Vagina (tissue), 2 donors: ENCODE measurements at regions not wholly inside any gene's neighbourhood (a gene's known extent, or its start where the extent isn't known, plus 50 kb on each side); places are given as distances from the start of the nearest gene placed in this dataset.

Experiments
- CTCF ChIP-seq, 3 experiments: fragments of 450-650 bp in 2 of 3; fragments of 200-600 bp in 1 of 3; sonication (generic) in 1 of 3; IDR thresholded peaks; one replicate each; pipeline ENCODE4 v1.5.1; 2017 to 2019; ENCODE audit warnings: antibody characterized with exemption in 3 of 3, mild to moderate bottlenecking in 2 of 3, moderate library complexity in 2 of 3
- POLR2A ChIP-seq, 2 donors: fragments of 450-650 bp; IDR thresholded peaks; one replicate each; pipeline ENCODE4 v1.6.1; 2017; ENCODE audit warnings: antibody characterized with exemption in 2 of 2, mild to moderate bottlenecking in 2 of 2, moderate library complexity in 2 of 2
- POLR2AphosphoS5 ChIP-seq, 2 donors: sonication (generic); formaldehyde crosslinking; IDR thresholded peaks; one replicate each; pipeline ENCODE4 v1.9.0; 2017; ENCODE audit warnings: antibody characterized with exemption in 2 of 2, mild to moderate bottlenecking in 2 of 2, low read depth in 1 of 2; ENCODE audit not compliant: insufficient read depth in 1 of 2

GRCh38 chr17:79335456-79335855, 260.8 kb downstream of the ENGASE start:
- TF ChIP-seq CTCF (IDR thresholded peaks at IDR 0.05) (no peak), POLR2AphosphoS5 (IDR thresholded peaks at IDR 0.05; ENCODE audit: insufficient read depth in 1 of 2, low read depth in 1 of 2) (no peak), POLR2A (IDR thresholded peaks at IDR 0.05) (no peak)
